Loucy (cell line): ENCODE measurements at regions not wholly inside any gene's neighbourhood (a gene's known extent, or its start where the extent isn't known, plus 50 kb on each side); places are given as distances from the start of the nearest gene placed in this dataset.
"Not testable (repeated sequence)": the region's sequence is repeated elsewhere in the genome, so short reads cannot be mapped to it uniquely, and the experiment has no call there.

Source experiments
- H2AFZ ChIP-seq: fragments of 200-600 bp; sonication (generic); 2 replicates; pipeline ENCODE4 v1.6.0; 2016; ENCODE audit warnings: antibody characterized with exemption, mild to moderate bottlenecking, low read length, moderate library complexity
- H3F3A ChIP-seq: fragments of 200-600 bp; 2 replicates; pipeline ENCODE4 v1.6.0; 2016; ENCODE audit warnings: antibody characterized with exemption, low read depth, mild to moderate bottlenecking
- H3K27me3 ChIP-seq: fragments of 200-600 bp; sonication (generic); 2 replicates; pipeline ENCODE4 v1.6.1; 2014; ENCODE audit warnings: low read length, mild to moderate bottlenecking; ENCODE audit not compliant: insufficient read depth, poor library complexity, severe bottlenecking
- H3K36me3 ChIP-seq: fragments of 200-600 bp; sonication (generic); 2 replicates; pipeline ENCODE4 v1.6.1; 2016; ENCODE audit warnings: low read length; ENCODE audit not compliant: insufficient read depth
- H3K4me1 ChIP-seq: fragments of 200-600 bp; sonication (generic); 2 replicates; pipeline ENCODE4 v1.5.1; 2014; ENCODE audit warnings: low read length, mild to moderate bottlenecking; ENCODE audit not compliant: insufficient read depth, poor library complexity, severe bottlenecking
- H3K4me2 ChIP-seq: fragments of 200-600 bp; sonication (generic); 2 replicates; pipeline ENCODE4 v1.6.0; 2014; ENCODE audit warnings: antibody characterized with exemption, low read length, low read depth, mild to moderate bottlenecking; ENCODE audit not compliant: poor library complexity, severe bottlenecking
- H3K4me3 ChIP-seq: fragments of 200-600 bp; sonication (generic); 2 replicates; pipeline ENCODE4 v1.5.1; 2014; ENCODE audit warnings: low read length, mild to moderate bottlenecking, mixed read lengths; ENCODE audit not compliant: poor library complexity, severe bottlenecking
- H3K79me2 ChIP-seq: fragments of 200-600 bp; sonication (generic); 2 replicates; pipeline ENCODE4 v1.6.1; 2014; ENCODE audit warnings: low read length; ENCODE audit not compliant: insufficient read depth
- H3K9ac ChIP-seq: fragments of 200-600 bp; sonication (generic); 2 replicates; pipeline ENCODE4 v1.6.0; 2014; ENCODE audit warnings: mild to moderate bottlenecking, low read depth, low read length, moderate library complexity; ENCODE audit not compliant: poor library complexity, severe bottlenecking
- H3K9me2 ChIP-seq: fragments of 200-600 bp; sonication (generic); replicated peaks from 2 replicates; pipeline ENCODE4 v1.6.1; 2016; ENCODE audit warnings: low read depth, low read length, mixed read lengths
- H3K9me3 ChIP-seq: fragments of 200-600 bp; sonication (generic); 2 replicates; pipeline ENCODE4 v1.6.1; 2014; ENCODE audit warnings: mild to moderate bottlenecking, antibody characterized with exemption, low read length, low read depth; ENCODE audit not compliant: insufficient read depth
- H4K20me1 ChIP-seq: fragments of 200-600 bp; sonication (generic); 2 replicates; pipeline ENCODE4 v1.6.0; 2014; ENCODE audit warnings: antibody characterized with exemption, low read length, mild to moderate bottlenecking; ENCODE audit not compliant: insufficient read depth, poor library complexity, severe bottlenecking
- EZH2phosphoT487 ChIP-seq: fragments of 200-600 bp; IDR thresholded peaks from 2 replicates; pipeline ENCODE4 v1.6.1; 2018; ENCODE audit warnings: antibody characterized with exemption, mild to moderate bottlenecking, moderate library complexity, borderline replicate concordance
- TF ChIP-seq, protein P1 (sequence below): fragments of 200-600 bp; sonication (generic); conservative IDR thresholded peaks from 2 replicates; pipeline ENCODE4 v1.5.1; 2014; ENCODE audit warnings: mild to moderate bottlenecking, antibody characterized with exemption, low read length

DNA sequence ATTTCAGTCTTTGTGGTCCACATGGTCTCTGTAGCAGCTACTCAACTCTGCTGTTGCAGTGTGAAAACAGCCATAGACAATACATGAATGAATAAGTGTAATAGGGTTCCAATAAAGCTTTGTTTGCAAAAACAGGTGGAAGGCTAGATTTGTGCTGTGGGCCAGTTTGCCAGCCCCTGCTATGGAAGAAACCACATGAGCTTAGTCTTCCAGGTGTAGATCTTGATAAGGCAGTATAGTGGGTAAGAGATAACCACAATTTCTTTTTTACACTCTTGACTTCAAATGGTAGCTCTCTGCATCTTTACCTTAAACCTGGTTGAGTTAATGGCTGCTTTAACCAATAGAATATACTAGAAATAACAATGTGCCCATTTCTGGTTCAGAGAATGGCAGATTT is 135.0 kb upstream of the PALS2 start:
- Histone ChIP-seq H3K27me3 (no peaks in the 10 kb centered on the region), H2AFZ (no peak overlapping the region), H3K36me3 (no peaks in the 10 kb centered on the region), H3K4me2 (peak overlapping the region; percentile 43), H3K9me3 (no peaks in the 10 kb centered on the region), H3K4me3 (no peak overlapping the region), H3K9ac (no peak overlapping the region), H3K79me2 (no peaks in the 10 kb centered on the region), H4K20me1 (no peaks in the 10 kb centered on the region), H3F3A (no peaks in the 10 kb centered on the region), H3K9me2 (no peaks in the 10 kb centered on the region), H3K4me1 (peaks cover 36% of the 10 kb centered on the region)
- TF ChIP-seq, protein P1, sequence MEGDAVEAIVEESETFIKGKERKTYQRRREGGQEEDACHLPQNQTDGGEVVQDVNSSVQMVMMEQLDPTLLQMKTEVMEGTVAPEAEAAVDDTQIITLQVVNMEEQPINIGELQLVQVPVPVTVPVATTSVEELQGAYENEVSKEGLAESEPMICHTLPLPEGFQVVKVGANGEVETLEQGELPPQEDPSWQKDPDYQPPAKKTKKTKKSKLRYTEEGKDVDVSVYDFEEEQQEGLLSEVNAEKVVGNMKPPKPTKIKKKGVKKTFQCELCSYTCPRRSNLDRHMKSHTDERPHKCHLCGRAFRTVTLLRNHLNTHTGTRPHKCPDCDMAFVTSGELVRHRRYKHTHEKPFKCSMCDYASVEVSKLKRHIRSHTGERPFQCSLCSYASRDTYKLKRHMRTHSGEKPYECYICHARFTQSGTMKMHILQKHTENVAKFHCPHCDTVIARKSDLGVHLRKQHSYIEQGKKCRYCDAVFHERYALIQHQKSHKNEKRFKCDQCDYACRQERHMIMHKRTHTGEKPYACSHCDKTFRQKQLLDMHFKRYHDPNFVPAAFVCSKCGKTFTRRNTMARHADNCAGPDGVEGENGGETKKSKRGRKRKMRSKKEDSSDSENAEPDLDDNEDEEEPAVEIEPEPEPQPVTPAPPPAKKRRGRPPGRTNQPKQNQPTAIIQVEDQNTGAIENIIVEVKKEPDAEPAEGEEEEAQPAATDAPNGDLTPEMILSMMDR, result no peak
- TF ChIP-seq EZH2phosphoT487, result no peak

DNA sequence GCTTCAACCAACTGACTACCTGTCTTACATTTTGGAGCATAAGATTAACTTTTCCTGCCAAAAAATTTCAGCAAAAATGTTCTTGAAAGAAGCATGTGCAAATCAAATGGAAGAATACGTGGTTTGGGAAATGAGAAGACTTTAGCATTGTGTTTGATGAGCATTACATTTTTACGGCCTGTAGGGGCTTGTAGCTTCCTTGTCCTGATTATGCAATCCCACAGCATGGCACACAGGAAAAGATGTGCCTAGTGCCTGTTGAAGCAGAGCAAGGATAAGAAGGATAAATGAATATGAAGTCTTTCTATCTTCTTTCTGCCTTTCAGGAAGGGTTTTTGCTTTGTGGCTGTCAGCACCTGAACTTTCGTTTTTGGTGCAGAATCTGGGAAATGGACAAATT is 134.1 kb upstream of the PALS2 start:
- H3K4me3 ChIP-seq, H3K9me2 ChIP-seq, H3F3A ChIP-seq, H2AFZ ChIP-seq, H3K9me3 ChIP-seq, H3K9ac ChIP-seq, H4K20me1 ChIP-seq, H3K79me2 ChIP-seq, H3K27me3 ChIP-seq, H3K36me3 ChIP-seq, H3K4me2 ChIP-seq: not testable (repeated sequence)
- peaks cover 44% of the 10 kb centered on the region for H3K4me1 ChIP-seq

DNA sequence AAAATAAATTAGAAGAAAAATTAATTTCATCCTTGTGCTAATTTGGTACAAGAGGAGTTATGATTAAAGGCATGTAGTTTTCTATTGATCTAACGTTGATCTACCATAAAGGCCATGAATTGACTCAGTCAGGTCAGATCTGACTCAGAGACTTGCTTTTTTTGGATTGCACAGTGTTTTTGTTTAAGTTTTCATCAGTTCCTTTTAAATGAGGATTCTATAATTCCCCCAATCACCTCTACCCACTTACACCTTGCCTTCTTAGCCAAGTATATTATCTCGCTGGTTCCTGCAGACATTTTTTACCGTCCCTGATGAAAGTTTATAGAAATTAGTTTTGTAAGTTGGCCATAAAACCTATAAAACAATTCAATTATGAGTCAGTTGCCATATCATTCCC is 132.4 kb upstream of the PALS2 start:
- H4K20me1 ChIP-seq, result no peaks in the 10 kb centered on the region
- no peak overlapping the region for H3K9ac ChIP-seq
- no peak overlapping the region for H2AFZ ChIP-seq
- H3K4me1 ChIP-seq, result peaks cover 46% of the 10 kb centered on the region
- no peak overlapping the region for H3K4me2 ChIP-seq
- H3K27me3 ChIP-seq, result no peaks in the 10 kb centered on the region
- TF ChIP-seq, protein P1, result no peak
- TF ChIP-seq EZH2phosphoT487, result no peak
- H3K79me2 ChIP-seq, result no peaks in the 10 kb centered on the region
- H3K36me3 ChIP-seq, result no peaks in the 10 kb centered on the region
- H3K9me3 ChIP-seq, result no peaks in the 10 kb centered on the region
- no peaks in the 10 kb centered on the region for H3K9me2 ChIP-seq
- no peaks in the 10 kb centered on the region for H3F3A ChIP-seq
- H3K4me3 ChIP-seq, result no peak overlapping the region

DNA sequence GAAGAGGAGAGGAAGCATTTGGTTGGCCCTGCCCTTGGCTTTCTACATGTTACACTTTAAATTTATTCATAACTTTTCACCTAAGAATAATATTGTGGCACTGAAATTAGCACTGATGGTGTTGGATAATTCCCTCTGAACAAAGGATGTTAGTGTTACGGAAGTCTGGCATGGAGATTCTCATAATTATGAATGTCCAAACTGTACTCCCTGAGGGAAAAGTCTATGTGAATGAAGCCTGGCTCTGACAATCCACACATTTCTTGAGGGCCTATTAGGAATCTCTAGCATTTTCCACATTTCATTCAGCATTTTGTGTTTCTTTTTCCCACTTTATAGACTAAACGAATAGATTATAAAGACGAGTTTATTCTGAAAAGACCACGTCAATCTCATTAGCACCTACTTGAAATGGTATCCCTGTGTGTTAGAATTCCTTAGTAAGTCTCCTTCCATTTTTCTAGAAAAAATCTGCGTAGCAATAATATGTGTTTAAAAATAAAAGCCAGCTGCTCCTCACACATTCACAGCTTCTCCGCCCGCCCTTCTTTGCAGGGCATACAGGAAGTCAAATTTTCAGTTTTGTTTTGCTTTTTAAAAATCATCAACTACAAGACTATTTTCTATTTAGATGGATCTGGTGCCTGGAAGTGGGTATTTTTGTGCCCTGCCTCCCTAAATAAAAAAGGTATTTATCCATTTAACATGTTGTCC is 131.8 kb upstream of the PALS2 start:
- Histone ChIP-seq H3K9me2 (no peaks in the 10 kb centered on the region), H3K9ac (no peak overlapping the region), H3K27me3 (no peaks in the 10 kb centered on the region), H3K4me1 (peaks cover 44% of the 10 kb centered on the region), H3K4me3 (no peak overlapping the region), H2AFZ (peak overlapping the region; percentile 35; the same call in 1 of the 2 replicates), H3F3A (no peaks in the 10 kb centered on the region), H3K79me2 (no peaks in the 10 kb centered on the region), H3K9me3 (no peaks in the 10 kb centered on the region), H4K20me1 (no peaks in the 10 kb centered on the region), H3K4me2 (no peak overlapping the region), H3K36me3 (no peaks in the 10 kb centered on the region)
- TF ChIP-seq EZH2phosphoT487, result no peak
- TF ChIP-seq, protein P1, result no peak
